ENCODE measurements at regions not wholly inside any gene's neighbourhood (a gene's known extent, or its start where the extent isn't known, plus 50 kb on each side); places are given as distances from the start of the nearest gene placed in this dataset.
"Not testable (repeated sequence)": the region's sequence is repeated elsewhere in the genome, so short reads cannot be mapped to it uniquely, and the experiment has no call there.

- no peak for DNase-seq (ENCODE audit: low spot score)
Measured at GRCh38 chr4:84126061-84126787, 372.9 kb downstream of the NKX6-1 start.

DNA sequence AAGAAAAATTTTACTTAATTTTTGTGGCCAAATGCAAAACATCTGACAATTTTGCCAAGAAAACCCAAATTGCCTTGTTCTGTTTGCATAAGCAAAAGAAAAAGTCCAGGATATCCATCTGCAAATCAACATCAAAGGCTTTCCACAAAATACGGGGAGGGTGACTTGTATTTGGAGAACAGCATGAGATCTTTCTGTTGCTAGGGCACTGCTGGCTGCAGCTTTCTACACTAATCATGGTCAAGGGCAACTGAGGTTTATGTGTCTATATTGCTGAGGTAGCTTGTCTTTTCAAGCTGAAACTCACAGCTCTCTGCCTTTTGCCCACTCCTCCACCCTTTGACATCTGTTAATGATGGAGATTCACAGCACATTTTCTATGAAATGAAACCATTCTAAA is 389.1 kb downstream of the NKX6-1 start:
- no peak for DNase-seq (ENCODE audit: low spot score)

GRCh38 chr4:84101653-84102625 is 397.2 kb downstream of the NKX6-1 start:
- not testable (repeated sequence) for DNase-seq (ENCODE audit: low spot score)

DNA sequence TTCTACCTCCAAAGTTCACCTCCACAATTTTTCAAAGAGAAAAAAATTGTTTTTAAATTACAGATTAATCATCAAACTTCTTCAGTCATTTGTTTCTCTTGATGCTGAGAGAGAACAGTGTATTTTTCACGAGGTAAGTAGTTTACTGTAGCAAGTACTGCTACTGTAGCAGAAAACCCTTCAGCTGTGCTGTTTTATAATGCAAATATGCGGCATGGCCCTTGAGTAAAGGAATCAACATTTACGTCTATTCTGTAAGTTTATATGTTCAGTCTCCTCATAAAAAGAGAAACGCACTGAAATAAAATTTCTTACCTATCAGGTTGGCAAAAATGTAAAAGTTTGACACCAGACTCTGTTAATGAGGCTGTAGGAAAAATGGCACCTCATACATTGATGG is 399.0 kb downstream of the NKX6-1 start:
- no peak for DNase-seq (ENCODE audit: low spot score)

- DNase-seq (ENCODE audit: low spot score): no peak
Measured at GRCh38 chr4:84099599-84099998, 399.5 kb downstream of the NKX6-1 start.

DNA sequence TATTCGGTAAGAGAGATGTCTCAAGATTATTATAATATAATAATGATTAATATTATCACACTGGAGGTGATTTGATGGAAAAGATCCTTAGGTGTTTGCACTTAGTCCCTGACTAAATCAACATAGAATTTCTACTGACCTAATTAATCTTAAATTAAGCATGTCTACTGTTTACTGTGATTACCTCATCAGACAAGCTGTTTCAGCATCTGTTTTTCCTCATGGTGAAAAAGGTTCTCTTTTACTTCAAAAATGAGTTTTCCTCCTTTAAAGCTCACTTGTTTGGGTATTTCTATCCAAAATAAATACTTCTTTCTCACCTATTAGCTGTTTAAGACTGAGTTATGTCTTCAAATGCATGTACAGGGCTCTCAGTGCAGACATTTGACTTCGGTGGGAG is 407.8 kb downstream of the NKX6-1 start:
- DNase-seq (ENCODE audit: low spot score): no peak

DNA sequence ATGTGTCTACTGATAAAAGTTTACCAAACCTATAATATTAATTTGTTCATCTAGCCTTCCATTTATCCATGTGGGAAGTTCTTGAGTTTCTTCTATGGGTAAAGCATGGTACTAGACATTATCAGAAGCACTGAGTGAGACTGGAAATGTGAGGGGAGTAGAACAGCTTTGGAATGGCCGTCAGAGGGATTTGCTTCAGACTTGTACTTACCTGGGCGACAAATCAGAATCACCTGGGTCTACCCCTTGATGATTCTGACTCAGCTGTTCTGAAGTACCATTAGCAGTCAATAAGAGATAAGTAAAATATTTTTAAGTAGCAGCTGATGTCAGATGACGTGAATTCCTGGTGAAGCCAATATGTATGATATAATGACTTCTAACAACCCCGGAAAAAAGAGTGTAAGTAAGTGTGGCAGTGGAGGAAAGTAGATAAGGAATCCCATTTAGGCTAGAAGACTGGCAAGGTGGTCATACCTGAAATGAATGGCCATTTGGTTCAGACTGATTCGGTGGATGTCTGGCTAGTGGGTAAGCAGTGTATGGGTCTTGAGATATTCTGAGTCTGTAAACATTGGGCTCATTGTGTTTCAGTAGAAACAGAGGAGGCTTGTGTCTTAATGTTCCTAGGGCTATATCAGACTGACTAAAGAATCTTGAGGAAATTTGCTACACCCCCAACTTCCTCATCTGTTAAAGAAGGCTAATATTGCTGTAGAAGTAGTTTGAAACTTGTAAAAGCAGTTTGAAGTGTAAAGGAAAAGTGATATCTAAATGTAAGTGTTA is 409.2 kb downstream of the NKX6-1 start:
- peak; percentile 84 for DNase-seq (ENCODE audit: low spot score)

- no peak for DNase-seq (ENCODE audit: low spot score)
Measured at GRCh38 chr4:84085986-84086385, 413.1 kb downstream of the NKX6-1 start.

GRCh38 chr4:84070289-84070688 is 428.8 kb downstream of the NKX6-1 start:
- DNase-seq (ENCODE audit: low spot score): peak; percentile 17

GRCh38 chr4:84063619-84064018 is 435.5 kb downstream of the NKX6-1 start:
- no peak for DNase-seq (ENCODE audit: low spot score)

DNA sequence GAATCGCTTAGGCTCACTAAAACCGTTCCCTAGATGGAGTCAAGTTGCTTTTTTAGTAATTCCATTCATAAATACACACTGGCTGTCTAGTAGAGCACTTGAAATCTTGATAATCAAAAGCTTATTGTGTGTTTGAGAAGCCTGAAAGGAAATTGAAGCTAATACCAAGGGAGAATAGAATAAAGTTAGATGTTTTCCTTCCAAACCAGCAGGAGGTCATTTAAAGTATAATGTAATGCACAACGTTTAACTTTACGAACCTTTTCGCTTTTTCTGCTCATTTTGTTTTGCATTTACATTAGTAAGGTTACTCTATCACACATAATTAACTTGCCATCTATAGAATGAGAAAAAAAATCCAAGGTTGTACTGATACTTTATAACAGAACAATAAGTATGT is 440.9 kb downstream of the NKX6-1 start:
- peak; percentile 70 for DNase-seq (ENCODE audit: low spot score)

- no peak for DNase-seq (ENCODE audit: low spot score)
Measured at GRCh38 chr4:84051639-84052038, 447.5 kb downstream of the NKX6-1 start.

GRCh38 chr4:84051089-84051488 is 448.0 kb downstream of the NKX6-1 start:
- DNase-seq (ENCODE audit: low spot score): no peak

DNA sequence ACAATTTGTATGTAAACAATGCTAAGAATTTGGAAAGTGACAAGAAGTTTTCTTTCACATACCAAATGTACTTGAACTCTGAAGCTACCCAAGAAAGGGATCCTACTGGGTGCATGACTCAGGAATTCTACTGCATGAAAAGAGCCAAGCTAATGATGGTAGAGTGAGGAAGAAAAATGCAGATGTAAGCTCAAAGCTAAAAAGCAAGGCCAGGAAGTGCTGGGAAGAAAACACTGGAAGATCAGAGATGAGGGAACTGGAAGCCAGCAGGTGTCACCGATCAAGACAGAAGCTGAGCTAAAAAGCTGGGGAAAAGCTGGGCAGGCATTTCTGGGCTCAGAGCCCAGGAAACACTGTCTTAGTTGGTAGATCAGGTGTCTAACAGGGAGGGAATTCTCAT is 449.1 kb downstream of the NKX6-1 start:
- no peak for DNase-seq (ENCODE audit: low spot score)

DNA sequence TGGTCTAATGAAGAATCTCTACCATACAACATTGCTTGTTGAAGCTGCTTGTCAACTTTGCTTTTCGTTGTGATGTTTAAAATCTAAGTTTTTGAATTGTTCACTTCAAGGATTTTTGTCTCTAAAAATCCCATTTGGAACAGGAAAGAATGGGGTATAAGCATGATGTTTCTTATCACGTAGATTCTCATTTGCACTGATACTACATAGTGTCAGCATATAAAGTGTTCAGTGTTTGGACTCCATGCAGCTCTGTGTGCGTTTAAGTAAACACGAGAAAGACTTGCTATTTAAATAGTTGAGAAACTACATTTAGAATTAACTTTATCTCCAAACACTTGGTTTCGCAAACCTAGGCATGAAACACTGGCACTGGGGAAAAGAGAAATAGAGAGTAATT is 452.5 kb downstream of the NKX6-1 start:
- no peak for DNase-seq (ENCODE audit: low spot score)

- DNase-seq (ENCODE audit: low spot score): no peak
Measured at GRCh38 chr4:84041426-84041825, 457.7 kb downstream of the NKX6-1 start.

DNA sequence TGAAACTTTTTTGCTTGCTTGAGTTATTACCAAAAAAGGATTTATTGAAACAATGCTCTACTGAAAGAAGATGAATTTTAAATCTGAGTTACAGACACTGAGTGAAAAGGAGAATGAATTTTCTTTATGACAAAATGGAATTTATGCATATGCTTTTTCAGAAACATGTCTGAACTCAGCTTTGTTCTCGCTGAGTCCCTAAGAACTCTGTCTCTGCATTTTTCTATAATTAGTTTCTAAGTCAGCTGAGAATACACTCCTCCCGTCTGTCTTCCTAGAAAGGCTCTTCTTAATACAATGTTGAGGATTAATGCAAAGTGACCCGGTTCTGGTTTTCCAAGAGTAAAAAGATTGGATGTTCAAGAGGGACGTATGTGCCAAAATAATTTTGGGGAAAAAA is 463.5 kb downstream of the NKX6-1 start:
- peak; percentile 25 for DNase-seq (ENCODE audit: low spot score)

DNA sequence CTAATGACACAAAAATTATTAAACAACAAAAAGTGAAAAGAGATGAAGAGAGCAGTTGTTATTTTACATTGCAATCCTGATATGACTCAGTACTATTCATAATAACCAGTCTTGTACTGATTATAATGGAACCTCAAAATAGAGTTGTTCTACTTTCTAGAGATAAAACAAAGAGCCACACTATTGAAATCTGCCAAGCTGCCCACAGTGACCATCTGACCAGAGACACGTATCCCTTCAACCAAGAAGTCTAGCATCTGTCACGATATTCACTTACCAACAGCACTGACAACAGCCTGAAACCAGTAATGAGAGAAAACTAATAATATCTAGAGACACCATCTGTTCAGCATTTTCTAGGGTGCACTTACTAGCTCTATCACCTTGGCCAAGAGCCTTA is 466.7 kb downstream of the NKX6-1 start:
- DNase-seq (ENCODE audit: low spot score): peak; percentile 76

DNA sequence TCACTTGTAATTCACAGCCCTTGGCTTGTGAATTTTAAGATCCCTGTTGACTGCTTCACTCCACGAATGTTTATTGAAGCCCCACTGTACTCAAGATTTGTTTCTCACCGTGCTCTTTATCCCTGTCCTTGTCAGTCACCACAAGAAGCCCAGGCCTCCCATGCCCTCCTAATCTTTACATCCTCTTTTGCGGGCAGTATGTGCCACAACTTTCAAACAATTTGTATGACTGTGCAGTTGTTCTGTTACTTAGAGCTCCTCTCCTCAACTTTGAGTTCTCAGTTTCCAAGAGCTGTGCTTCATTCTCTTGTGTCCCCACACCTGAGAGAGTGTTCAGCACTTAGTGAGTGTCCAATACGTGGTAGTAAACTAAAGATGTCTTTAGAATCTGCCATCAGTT is 467.7 kb downstream of the NKX6-1 start:
- DNase-seq (ENCODE audit: low spot score): no peak

GRCh38 chr4:84028340-84028739 is 470.8 kb downstream of the NKX6-1 start:
- no peak for DNase-seq (ENCODE audit: low spot score)

DNA sequence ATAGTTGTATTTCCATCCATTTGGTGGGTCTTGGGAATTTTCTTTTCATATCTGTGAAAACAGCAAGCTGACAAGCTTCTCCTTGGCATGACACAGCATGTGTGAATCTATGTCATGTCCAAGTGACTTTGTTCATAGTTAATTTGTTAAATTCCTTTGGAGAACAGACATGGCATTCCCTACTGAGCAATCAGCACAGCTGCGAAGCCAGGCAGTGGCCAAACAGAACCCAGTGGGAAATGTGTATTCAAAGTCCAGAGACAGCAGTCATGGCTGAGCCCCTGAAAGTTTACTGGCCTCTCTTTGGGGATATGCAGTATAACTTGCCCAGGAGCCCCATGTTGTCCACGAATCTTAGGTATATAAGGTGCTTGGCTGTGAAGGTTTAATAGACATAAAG is 474.7 kb downstream of the NKX6-1 start:
- DNase-seq (ENCODE audit: low spot score): no peak

GRCh38 chr4:84022564-84022963 is 476.5 kb downstream of the NKX6-1 start:
- DNase-seq (ENCODE audit: low spot score): no peak
